Panc1 (cell line): ENCODE measurements at regions not wholly inside any gene's neighbourhood (a gene's known extent, or its start where the extent isn't known, plus 50 kb on each side); places are given as distances from the start of the nearest gene placed in this dataset.

Source experiments
- CTCF ChIP-seq: fragments of 450-650 bp; IDR thresholded peaks from 2 replicates; pipeline ENCODE4 v1.5.1; 2017; ENCODE audit warnings: mild to moderate bottlenecking
- POLR2AphosphoS5 ChIP-seq: IDR thresholded peaks from 2 replicates; pipeline ENCODE4 v1.6.1; 2012; ENCODE audit warnings: mild to moderate bottlenecking, low read depth, low read length, moderate library complexity
- REST ChIP-seq, 2 experiments: IDR thresholded peaks; 2 replicates each; pipeline ENCODE4 v1.6.1; 2011 to 2012; ENCODE audit warnings: low read depth in 2 of 2, control low read depth in 1 of 2, low read length in 1 of 2, mild to moderate bottlenecking in 1 of 2, moderate library complexity in 1 of 2; ENCODE audit not compliant: insufficient read depth in 1 of 2
- SIN3A ChIP-seq: IDR thresholded peaks from 2 replicates; pipeline ENCODE4 v1.6.1; 2012; ENCODE audit warnings: low read depth, mild to moderate bottlenecking, low read length, moderate library complexity, borderline replicate concordance; ENCODE audit not compliant: insufficient read depth
- TCF7L2 ChIP-seq: IDR thresholded peaks from 2 replicates; pipeline ENCODE4 v1.6.1; 2011; ENCODE audit warnings: mild to moderate bottlenecking, low read depth, low read length, inconsistent platforms

- no peak for TF ChIP-seq POLR2AphosphoS5
- no peak for TF ChIP-seq CTCF
- TF ChIP-seq REST (IDR thresholded peaks at IDR 0.05; ENCODE audit: insufficient read depth in 1 of 2, low read depth in 2 of 2, low read length in 1 of 2): no peak
- TF ChIP-seq SIN3A: no peak
- TF ChIP-seq TCF7L2: no peak
Observed at GRCh38 chr10:124245191-124245590, 151.8 kb upstream of the CHST15 start.
